Endothelial cell (in vitro differentiated cells): ENCODE measurements at regions not wholly inside any gene's neighbourhood (a gene's known extent, or its start where the extent isn't known, plus 50 kb on each side); places are given as distances from the start of the nearest gene placed in this dataset.

Experiments
- DNase-seq: peaks from one replicate; pipeline ENCODE4 v3.0.0; 2021; ENCODE audit warnings: low spot score
- H3K27ac Mint-ChIP-seq: one replicate; pipeline ENCODE4 v1.8.0; 2021; ENCODE audit warnings: mixed read lengths, inconsistent platforms; ENCODE audit not compliant: unreplicated experiment
- H3K27me3 Mint-ChIP-seq: one replicate; pipeline ENCODE4 v1.8.0; 2021; ENCODE audit warnings: mild to moderate bottlenecking, moderate library complexity, mixed read lengths, inconsistent platforms; ENCODE audit not compliant: unreplicated experiment
- H3K36me3 Mint-ChIP-seq: one replicate; pipeline ENCODE4 v1.8.0; 2021; ENCODE audit warnings: mild to moderate bottlenecking, low read depth, mixed read lengths, inconsistent platforms; ENCODE audit not compliant: unreplicated experiment
- H3K4me1 Mint-ChIP-seq: one replicate; pipeline ENCODE4 v1.8.0; 2021; ENCODE audit warnings: mild to moderate bottlenecking, mixed read lengths, inconsistent platforms; ENCODE audit not compliant: unreplicated experiment
- H3K4me3 Mint-ChIP-seq: one replicate; pipeline ENCODE4 v1.8.0; 2021; ENCODE audit warnings: mild to moderate bottlenecking, mixed read lengths, inconsistent platforms; ENCODE audit not compliant: unreplicated experiment
- H3K9me3 Mint-ChIP-seq: one replicate; pipeline ENCODE4 v1.8.0; 2021; ENCODE audit warnings: mixed read lengths, inconsistent platforms; ENCODE audit not compliant: unreplicated experiment
- CTCF ChIP-seq: fragments of 200-600 bp; sonication (generic); IDR thresholded peaks from one replicate; pipeline ENCODE4 v1.5.0; 2021; ENCODE audit warnings: antibody characterized with exemption; ENCODE audit not compliant: unreplicated experiment

- Mint-ChIP-seq H3K4me1 (no peaks in the 10 kb centered on the region), H3K36me3 (peaks cover 7% of the 10 kb centered on the region), H3K27ac (no peak overlapping the region), H3K9me3 (peaks cover 4% of the 10 kb centered on the region), H3K27me3 (peaks cover 2% of the 10 kb centered on the region), H3K4me3 (no peak overlapping the region)
- TF ChIP-seq CTCF, result no peak
- no peak for DNase-seq
Observed at GRCh38 chr6:169384291-169384690, 130.6 kb upstream of the THBS2 start.

DNA sequence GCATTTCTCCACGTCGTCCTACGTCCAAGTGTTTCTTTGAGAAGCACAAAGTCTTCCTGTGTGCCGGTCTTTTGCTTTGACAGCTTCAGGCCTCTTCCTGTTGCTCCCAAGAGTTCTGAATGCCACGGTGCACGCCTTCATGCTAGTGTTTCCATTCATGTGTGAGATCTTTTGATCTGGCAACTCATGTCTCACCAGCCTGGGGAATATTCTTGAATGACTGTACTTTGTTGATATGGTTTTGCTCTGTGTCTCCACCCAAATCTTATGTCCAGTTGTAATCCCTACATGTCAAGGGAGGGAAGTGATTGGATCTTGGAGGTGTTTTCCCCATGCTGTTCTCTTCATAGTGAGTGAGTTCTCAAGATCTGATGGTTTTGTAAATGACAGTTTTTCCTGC, 129.6 kb upstream of the THBS2 start:
- no peak overlapping the region for H3K27ac Mint-ChIP-seq
- peaks cover 8% of the 10 kb centered on the region for H3K36me3 Mint-ChIP-seq
- H3K4me3 Mint-ChIP-seq, result no peak overlapping the region
- H3K27me3 Mint-ChIP-seq, result peaks cover 5% of the 10 kb centered on the region
- no peak for TF ChIP-seq CTCF
- no peaks in the 10 kb centered on the region for H3K4me1 Mint-ChIP-seq
- no peak for DNase-seq
- H3K9me3 Mint-ChIP-seq, result no peaks in the 10 kb centered on the region

- Mint-ChIP-seq H3K27me3 (peaks cover 5% of the 10 kb centered on the region), H3K4me3 (no peak overlapping the region), H3K36me3 (peaks cover 7% of the 10 kb centered on the region), H3K4me1 (no peaks in the 10 kb centered on the region), H3K27ac (no peak overlapping the region), H3K9me3 (no peaks in the 10 kb centered on the region)
- no peak for DNase-seq
- no peak for TF ChIP-seq CTCF
Observed at GRCh38 chr6:169382735-169383134, 129.1 kb upstream of the THBS2 start.

- Mint-ChIP-seq H3K4me3 (no peak overlapping the region), H3K27ac (no peak overlapping the region), H3K9me3 (no peaks in the 10 kb centered on the region), H3K36me3 (peaks cover 4% of the 10 kb centered on the region), H3K4me1 (no peaks in the 10 kb centered on the region), H3K27me3 (peaks cover 5% of the 10 kb centered on the region)
- TF ChIP-seq CTCF, result no peak
- DNase-seq, result no peak
Observed at GRCh38 chr6:169381988-169382387, 128.3 kb upstream of the THBS2 start.

GRCh38 chr6:169380493-169380892, 126.8 kb upstream of the THBS2 start:
- no peak for TF ChIP-seq CTCF
- H3K9me3 Mint-ChIP-seq, result peaks cover 5% of the 10 kb centered on the region
- no peak for DNase-seq
- H3K27ac Mint-ChIP-seq, result no peak overlapping the region
- H3K4me3 Mint-ChIP-seq, result no peak overlapping the region
- H3K27me3 Mint-ChIP-seq, result peaks cover 5% of the 10 kb centered on the region
- peaks cover 4% of the 10 kb centered on the region for H3K36me3 Mint-ChIP-seq
- no peaks in the 10 kb centered on the region for H3K4me1 Mint-ChIP-seq
